ENCODE measurements at regions not wholly inside any gene's neighbourhood (a gene's known extent, or its start where the extent isn't known, plus 50 kb on each side); places are given as distances from the start of the nearest gene placed in this dataset.

DNA sequence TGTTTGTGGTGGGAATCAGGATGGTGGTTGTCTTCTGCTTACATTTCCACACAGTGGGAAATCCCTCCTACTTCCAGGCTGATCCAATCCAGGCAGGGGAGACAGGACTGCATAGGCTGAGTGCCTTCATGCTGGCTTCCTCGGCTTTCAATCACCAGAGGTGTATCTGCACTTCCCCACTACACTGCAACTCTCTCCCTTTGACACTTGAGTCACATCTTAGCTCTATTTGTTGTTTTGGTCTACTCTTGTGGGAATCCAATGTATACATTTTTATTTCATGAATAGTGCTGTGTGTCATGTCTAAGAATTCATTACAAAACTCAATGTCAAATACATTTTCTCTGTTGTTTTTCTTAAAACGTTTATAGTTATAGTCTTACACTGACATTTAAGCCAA lies 735.6 kb downstream of the XPNPEP1 start:
- Histone ChIP-seq H3K9me2 (ENCODE audit: low read depth, low read length) (no peaks in the 10 kb centered on the region), H3K4me1 (ENCODE audit: insufficient read depth, low read length, severe bottlenecking) (no peaks in the 10 kb centered on the region), H3K36me3 (ENCODE audit: insufficient read depth, low read length) (no peaks in the 10 kb centered on the region), H3K27ac (ENCODE audit: low read depth, low read length, poor library complexity, severe bottlenecking) (no peak overlapping the region), H3F3A (ENCODE audit: insufficient read depth, low read length) (no peaks in the 10 kb centered on the region), H3K9me3 (ENCODE audit: low read length) (no peaks in the 10 kb centered on the region), H3K79me2 (ENCODE audit: insufficient read depth, low read length) (no peaks in the 10 kb centered on the region), H3K9ac (ENCODE audit: low read length) (no peak overlapping the region), H3K4me3 (ENCODE audit: low read depth, low read length, poor library complexity, severe bottlenecking) (no peak overlapping the region), H4K20me1 (ENCODE audit: insufficient read depth, low read length) (no peaks in the 10 kb centered on the region), H3K27me3 (ENCODE audit: insufficient read depth, low read length) (no peaks in the 10 kb centered on the region), H3K4me2 (ENCODE audit: low read length) (no peak overlapping the region), H2AFZ (ENCODE audit: low read length) (no peak overlapping the region)
- TF ChIP-seq EZH2 (IDR thresholded peaks at IDR 0.05; ENCODE audit: borderline replicate concordance, low read length) = no peak
- TF ChIP-seq, protein P1, sequence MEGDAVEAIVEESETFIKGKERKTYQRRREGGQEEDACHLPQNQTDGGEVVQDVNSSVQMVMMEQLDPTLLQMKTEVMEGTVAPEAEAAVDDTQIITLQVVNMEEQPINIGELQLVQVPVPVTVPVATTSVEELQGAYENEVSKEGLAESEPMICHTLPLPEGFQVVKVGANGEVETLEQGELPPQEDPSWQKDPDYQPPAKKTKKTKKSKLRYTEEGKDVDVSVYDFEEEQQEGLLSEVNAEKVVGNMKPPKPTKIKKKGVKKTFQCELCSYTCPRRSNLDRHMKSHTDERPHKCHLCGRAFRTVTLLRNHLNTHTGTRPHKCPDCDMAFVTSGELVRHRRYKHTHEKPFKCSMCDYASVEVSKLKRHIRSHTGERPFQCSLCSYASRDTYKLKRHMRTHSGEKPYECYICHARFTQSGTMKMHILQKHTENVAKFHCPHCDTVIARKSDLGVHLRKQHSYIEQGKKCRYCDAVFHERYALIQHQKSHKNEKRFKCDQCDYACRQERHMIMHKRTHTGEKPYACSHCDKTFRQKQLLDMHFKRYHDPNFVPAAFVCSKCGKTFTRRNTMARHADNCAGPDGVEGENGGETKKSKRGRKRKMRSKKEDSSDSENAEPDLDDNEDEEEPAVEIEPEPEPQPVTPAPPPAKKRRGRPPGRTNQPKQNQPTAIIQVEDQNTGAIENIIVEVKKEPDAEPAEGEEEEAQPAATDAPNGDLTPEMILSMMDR (IDR thresholded peaks at IDR 0.05; ENCODE audit: low read length) = no peak

DNA sequence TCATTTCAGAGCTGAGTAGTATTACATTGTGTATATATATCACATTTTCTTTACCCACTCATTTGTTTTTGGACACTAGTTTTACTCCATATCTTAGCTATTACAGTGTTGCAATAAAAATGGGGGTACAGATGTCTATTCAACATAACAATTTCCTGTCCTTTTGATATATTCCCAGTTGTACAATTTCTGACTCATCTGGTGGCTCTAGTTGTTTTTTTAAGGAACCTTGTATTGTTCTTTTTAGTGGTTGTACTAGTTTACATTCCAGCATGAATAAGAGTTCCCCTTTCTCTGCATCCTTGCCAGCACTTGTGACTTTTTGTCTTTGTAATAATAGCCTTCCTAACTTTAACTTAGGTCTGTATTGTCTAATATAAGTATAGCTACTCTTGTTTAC lies 739.9 kb downstream of the XPNPEP1 start:
- H3K9me3 ChIP-seq (ENCODE audit: low read length) = no peaks in the 10 kb centered on the region

DNA sequence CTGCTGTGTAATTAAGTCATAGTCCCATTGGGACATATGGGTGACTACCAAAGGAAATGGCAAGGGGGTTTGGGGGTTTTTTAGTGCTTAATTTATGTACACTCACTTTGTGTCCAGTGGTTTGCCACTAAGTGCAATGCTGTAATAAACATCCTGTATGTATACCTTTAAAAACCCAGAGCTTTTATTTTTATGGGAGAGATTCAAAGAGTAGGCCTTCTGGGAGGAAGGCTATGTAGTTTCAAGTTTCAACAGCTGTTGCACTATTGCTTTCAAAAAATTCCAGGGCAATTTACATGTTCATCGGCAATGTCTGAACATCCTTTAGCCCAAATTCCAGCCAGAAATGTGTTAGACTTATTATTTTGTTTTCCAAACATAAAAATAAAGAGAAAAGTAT lies 744.7 kb downstream of the XPNPEP1 start:
- Histone ChIP-seq H3F3A (ENCODE audit: insufficient read depth, low read length) (no peaks in the 10 kb centered on the region), H3K27me3 (ENCODE audit: insufficient read depth, low read length) (no peaks in the 10 kb centered on the region), H3K9ac (ENCODE audit: low read length) (no peak overlapping the region), H3K36me3 (ENCODE audit: insufficient read depth, low read length) (no peaks in the 10 kb centered on the region), H3K9me3 (ENCODE audit: low read length) (no peaks in the 10 kb centered on the region), H3K4me1 (ENCODE audit: insufficient read depth, low read length, severe bottlenecking) (no peaks in the 10 kb centered on the region), H3K9me2 (ENCODE audit: low read depth, low read length) (no peaks in the 10 kb centered on the region), H3K4me2 (ENCODE audit: low read length) (no peak overlapping the region), H2AFZ (ENCODE audit: low read length) (no peak overlapping the region), H4K20me1 (ENCODE audit: insufficient read depth, low read length) (no peaks in the 10 kb centered on the region), H3K4me3 (ENCODE audit: low read depth, low read length, poor library complexity, severe bottlenecking) (no peak overlapping the region), H3K27ac (ENCODE audit: low read depth, low read length, poor library complexity, severe bottlenecking) (no peak overlapping the region), H3K79me2 (ENCODE audit: insufficient read depth, low read length) (no peaks in the 10 kb centered on the region)
- TF ChIP-seq, protein P1 (IDR thresholded peaks at IDR 0.05; ENCODE audit: low read length) = no peak
- no peak for TF ChIP-seq EZH2 (IDR thresholded peaks at IDR 0.05; ENCODE audit: borderline replicate concordance, low read length)

More for the DNA sequence above, 739.9 kb downstream of the XPNPEP1 start:
- Histone ChIP-seq H3K27me3 (ENCODE audit: insufficient read depth, low read length) (no peaks in the 10 kb centered on the region), H2AFZ (ENCODE audit: low read length) (no peak overlapping the region), H3K4me3 (ENCODE audit: low read depth, low read length, poor library complexity, severe bottlenecking) (no peak overlapping the region), H3K79me2 (ENCODE audit: insufficient read depth, low read length) (no peaks in the 10 kb centered on the region), H4K20me1 (ENCODE audit: insufficient read depth, low read length) (no peaks in the 10 kb centered on the region), H3K4me1 (ENCODE audit: insufficient read depth, low read length, severe bottlenecking) (no peaks in the 10 kb centered on the region), H3K9me2 (ENCODE audit: low read depth, low read length) (no peaks in the 10 kb centered on the region), H3K4me2 (ENCODE audit: low read length) (no peak overlapping the region), H3K27ac (ENCODE audit: low read depth, low read length, poor library complexity, severe bottlenecking) (no peak overlapping the region), H3K36me3 (ENCODE audit: insufficient read depth, low read length) (no peaks in the 10 kb centered on the region), H3K9ac (ENCODE audit: low read length) (no peak overlapping the region), H3F3A (ENCODE audit: insufficient read depth, low read length) (no peaks in the 10 kb centered on the region)
- TF ChIP-seq, protein P1 (IDR thresholded peaks at IDR 0.05; ENCODE audit: low read length) = no peak
- no peak for TF ChIP-seq EZH2 (IDR thresholded peaks at IDR 0.05; ENCODE audit: borderline replicate concordance, low read length)

Data from OCI-LY1 (cell line).